Kidney capillary endothelial cell (primary cell): ENCODE measurements at regions not wholly inside any gene's neighbourhood (a gene's known extent, or its start where the extent isn't known, plus 50 kb on each side); places are given as distances from the start of the nearest gene placed in this dataset.

Experiments
- DNase-seq: peaks from one replicate; pipeline ENCODE4 v3.0.0-alpha.2; 2018; ENCODE audit warnings: low spot score

GRCh38 chr2:19235308-19235707 is 123.1 kb downstream of the OSR1 start:
- no peak for DNase-seq

GRCh38 chr2:19232312-19232711 is 126.1 kb downstream of the OSR1 start:
- DNase-seq, result no peak

- no peak for DNase-seq
Measured at GRCh38 chr2:19231625-19232024, 126.8 kb downstream of the OSR1 start.

- no peak for DNase-seq
Measured at GRCh38 chr2:19230626-19231025, 127.8 kb downstream of the OSR1 start.

- DNase-seq, result no peak
Measured at GRCh38 chr2:19228715-19229114, 129.7 kb downstream of the OSR1 start.

GRCh38 chr2:19228181-19228593 is 130.2 kb downstream of the OSR1 start:
- DNase-seq, result no peak

- DNase-seq, result no peak
Measured at GRCh38 chr2:19226871-19227270, 131.6 kb downstream of the OSR1 start.

- DNase-seq, result no peak
Measured at GRCh38 chr2:19226386-19226785, 132.0 kb downstream of the OSR1 start.

- DNase-seq, result no peak
Measured at GRCh38 chr2:19225931-19226330, 132.5 kb downstream of the OSR1 start.

- DNase-seq, result no peak
Measured at GRCh38 chr2:19225126-19225525, 133.3 kb downstream of the OSR1 start.

GRCh38 chr2:19224486-19224885 is 133.9 kb downstream of the OSR1 start:
- DNase-seq, result no peak

- no peak for DNase-seq
Measured at GRCh38 chr2:19224011-19224410, 134.4 kb downstream of the OSR1 start.

GRCh38 chr2:19219060-19219459 is 139.4 kb downstream of the OSR1 start:
- DNase-seq, result no peak

- no peak for DNase-seq
Measured at GRCh38 chr2:19218166-19218565, 140.3 kb downstream of the OSR1 start.

GRCh38 chr2:19216676-19217602 is 141.5 kb downstream of the OSR1 start:
- DNase-seq, result no peak

- no peak for DNase-seq
Measured at GRCh38 chr2:19216238-19216637, 142.2 kb downstream of the OSR1 start.

- no peak for DNase-seq
Measured at GRCh38 chr2:19214682-19215391, 143.6 kb downstream of the OSR1 start.

- no peak for DNase-seq
Measured at GRCh38 chr2:19209575-19210341, 148.7 kb downstream of the OSR1 start.

GRCh38 chr2:19208479-19209199 is 149.8 kb downstream of the OSR1 start:
- no peak for DNase-seq

- DNase-seq, result no peak
Measured at GRCh38 chr2:19207452-19207851, 151.0 kb downstream of the OSR1 start.

- no peak for DNase-seq
Measured at GRCh38 chr2:19205983-19206533, 152.4 kb downstream of the OSR1 start.

- DNase-seq, result no peak
Measured at GRCh38 chr2:19203866-19204265, 154.6 kb downstream of the OSR1 start.
